Chondrocyte (in vitro differentiated cells): ENCODE measurements at regions not wholly inside any gene's neighbourhood (a gene's known extent, or its start where the extent isn't known, plus 50 kb on each side); places are given as distances from the start of the nearest gene placed in this dataset.

Source experiments
- DNase-seq: peaks from one replicate; pipeline ENCODE4 v3.0.0; 2021; ENCODE audit warnings: mixed read lengths, low spot score
- H3K27ac Mint-ChIP-seq: one replicate; pipeline ENCODE4 v1.8.0; 2021; ENCODE audit warnings: mild to moderate bottlenecking, moderate library complexity, mixed read lengths; ENCODE audit not compliant: unreplicated experiment
- H3K27me3 Mint-ChIP-seq: 2 replicates; pipeline ENCODE4 v1.8.0; 2021; ENCODE audit warnings: low read depth, mixed read lengths
- H3K36me3 Mint-ChIP-seq: 2 replicates; pipeline ENCODE4 v1.8.0; 2021; ENCODE audit warnings: low read depth, mixed read lengths
- H3K4me1 Mint-ChIP-seq: 2 replicates; pipeline ENCODE4 v1.8.0; 2021; ENCODE audit warnings: low read depth, mild to moderate bottlenecking, mixed read lengths
- H3K4me3 Mint-ChIP-seq: one replicate; pipeline ENCODE4 v1.8.0; 2021; ENCODE audit warnings: mild to moderate bottlenecking, moderate library complexity, mixed read lengths; ENCODE audit not compliant: unreplicated experiment
- H3K9me3 Mint-ChIP-seq: 2 replicates; pipeline ENCODE4 v1.8.0; 2021; ENCODE audit warnings: low read depth, mixed read lengths
- CTCF ChIP-seq: fragments of 200-600 bp; sonication (generic); IDR thresholded peaks from 2 replicates; pipeline ENCODE4 v1.5.0; 2021; ENCODE audit warnings: antibody characterized with exemption, mild to moderate bottlenecking, moderate library complexity

- no peak for DNase-seq
- Mint-ChIP-seq H3K36me3 (no peaks in the 10 kb centered on the region), H3K27ac (no peak overlapping the region), H3K4me3 (no peak overlapping the region), H3K27me3 (peaks cover 2% of the 10 kb centered on the region), H3K4me1 (no peaks in the 10 kb centered on the region), H3K9me3 (no peaks in the 10 kb centered on the region)
- no peak for TF ChIP-seq CTCF
Measured at GRCh38 chr15:29355477-29355876, 85.9 kb upstream of the NSMCE3 start.

- TF ChIP-seq CTCF, result no peak
- H3K4me1 Mint-ChIP-seq, result peaks cover 11% of the 10 kb centered on the region
- H3K27me3 Mint-ChIP-seq, result peaks cover 2% of the 10 kb centered on the region
- no peaks in the 10 kb centered on the region for H3K9me3 Mint-ChIP-seq
- H3K4me3 Mint-ChIP-seq, result no peak overlapping the region
- H3K27ac Mint-ChIP-seq, result no peak overlapping the region
- H3K36me3 Mint-ChIP-seq, result no peaks in the 10 kb centered on the region
- DNase-seq, result no peak
Measured at GRCh38 chr15:29352402-29352801, 82.8 kb upstream of the NSMCE3 start.

- H3K9me3 Mint-ChIP-seq, result no peaks in the 10 kb centered on the region
- no peak overlapping the region for H3K4me3 Mint-ChIP-seq
- peaks cover 11% of the 10 kb centered on the region for H3K4me1 Mint-ChIP-seq
- no peak for DNase-seq
- no peaks in the 10 kb centered on the region for H3K36me3 Mint-ChIP-seq
- no peak for TF ChIP-seq CTCF
- H3K27me3 Mint-ChIP-seq, result peaks cover 2% of the 10 kb centered on the region
- no peak overlapping the region for H3K27ac Mint-ChIP-seq
Measured at GRCh38 chr15:29349196-29349595, 79.6 kb upstream of the NSMCE3 start.

DNA sequence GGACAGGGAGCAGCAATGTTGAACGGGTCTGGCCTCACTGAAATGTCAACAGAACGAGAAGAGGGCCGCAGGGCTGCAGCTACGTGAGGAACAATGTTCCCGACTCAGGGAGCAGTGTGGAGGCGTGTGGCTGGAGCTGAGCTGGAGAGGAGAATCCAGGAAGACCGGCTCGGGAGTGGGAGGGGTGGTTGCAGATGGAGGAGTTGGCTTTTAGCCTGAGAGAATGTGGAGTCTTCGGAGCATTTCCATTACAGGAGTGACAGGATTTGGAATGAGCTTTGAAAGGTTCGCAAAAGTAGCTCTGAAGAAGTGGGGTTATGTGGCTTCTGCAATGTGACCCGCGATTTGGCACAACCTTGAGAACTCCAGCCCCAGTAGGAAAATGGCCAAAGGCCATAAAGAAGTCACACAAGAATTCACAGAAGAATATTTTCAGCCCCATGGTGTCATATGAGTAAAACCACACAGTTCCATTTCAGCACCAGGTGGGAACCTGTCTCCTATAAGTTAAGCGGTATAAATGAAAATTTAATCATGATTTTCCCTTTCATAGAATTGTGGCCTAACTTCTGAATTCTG is 78.8 kb upstream of the NSMCE3 start:
- Mint-ChIP-seq H3K9me3 (no peaks in the 10 kb centered on the region), H3K27ac (no peak overlapping the region), H3K4me3 (no peak overlapping the region), H3K4me1 (peaks cover 11% of the 10 kb centered on the region), H3K36me3 (no peaks in the 10 kb centered on the region), H3K27me3 (peaks cover 2% of the 10 kb centered on the region)
- DNase-seq, result no peak
- TF ChIP-seq CTCF, result no peak

- Mint-ChIP-seq H3K9me3 (no peaks in the 10 kb centered on the region), H3K36me3 (no peaks in the 10 kb centered on the region), H3K4me1 (peaks cover 11% of the 10 kb centered on the region), H3K4me3 (no peak overlapping the region), H3K27ac (no peak overlapping the region), H3K27me3 (no peaks in the 10 kb centered on the region)
- no peak for DNase-seq
- no peak for TF ChIP-seq CTCF
Measured at GRCh38 chr15:29346998-29347397, 77.4 kb upstream of the NSMCE3 start.
